Activated CD8-positive, alpha-beta memory T cell treated with anti-CD3 and anti-CD28 coated beads, Interleukin-2, amount 50 U/mL, for 24 hours (primary cell): ENCODE measurements at regions not wholly inside any gene's neighbourhood (a gene's known extent, or its start where the extent isn't known, plus 50 kb on each side); places are given as distances from the start of the nearest gene placed in this dataset.

ENCODE experiments used
- DNase-seq: peaks from one replicate; pipeline ENCODE4 v3.0.0-alpha.2; 2020; ENCODE audit errors: extremely low read depth

- no peak for DNase-seq
Measured at GRCh38 chr1:36687312-36687711, 204.6 kb upstream of the CSF3R start.

GRCh38 chr1:36675931-36676562 lies 193.3 kb upstream of the CSF3R start:
- DNase-seq, result no peak

GRCh38 chr1:36675106-36675505 lies 192.4 kb upstream of the CSF3R start:
- no peak for DNase-seq

GRCh38 chr1:36673202-36673601 lies 190.5 kb upstream of the CSF3R start:
- DNase-seq, result no peak

- DNase-seq, result no peak
Measured at GRCh38 chr1:36669262-36669661, 186.5 kb upstream of the CSF3R start.

- no peak for DNase-seq
Measured at GRCh38 chr1:36667836-36668235, 185.1 kb upstream of the CSF3R start.

GRCh38 chr1:36667256-36667655 lies 184.5 kb upstream of the CSF3R start:
- no peak for DNase-seq

GRCh38 chr1:36665478-36666080 lies 182.9 kb upstream of the CSF3R start:
- no peak for DNase-seq

GRCh38 chr1:36664571-36665287 lies 182.0 kb upstream of the CSF3R start:
- no peak for DNase-seq

GRCh38 chr1:36663772-36664430 lies 181.2 kb upstream of the CSF3R start:
- DNase-seq, result no peak

- DNase-seq, result no peak
Measured at GRCh38 chr1:36658838-36659237, 176.1 kb upstream of the CSF3R start.

- no peak for DNase-seq
Measured at GRCh38 chr1:36657826-36658225, 175.1 kb upstream of the CSF3R start.

GRCh38 chr1:36656838-36657237 lies 174.1 kb upstream of the CSF3R start:
- no peak for DNase-seq

GRCh38 chr1:36656271-36656670 lies 173.6 kb upstream of the CSF3R start:
- DNase-seq, result no peak

- DNase-seq, result no peak
Measured at GRCh38 chr1:36654586-36654985, 171.9 kb upstream of the CSF3R start.

- DNase-seq, result no peak
Measured at GRCh38 chr1:36653850-36654249, 171.1 kb upstream of the CSF3R start.

GRCh38 chr1:36652586-36652985 lies 169.9 kb upstream of the CSF3R start:
- no peak for DNase-seq

- DNase-seq, result no peak
Measured at GRCh38 chr1:36652011-36652410, 169.3 kb upstream of the CSF3R start.

GRCh38 chr1:36651176-36651910 lies 168.6 kb upstream of the CSF3R start:
- DNase-seq, result no peak

GRCh38 chr1:36650200-36651065 lies 167.7 kb upstream of the CSF3R start:
- peak; percentile 19 for DNase-seq

- no peak for DNase-seq
Measured at GRCh38 chr1:36645867-36646266, 163.2 kb upstream of the CSF3R start.
